ENCODE measurements at regions not wholly inside any gene's neighbourhood (a gene's known extent, or its start where the extent isn't known, plus 50 kb on each side); places are given as distances from the start of the nearest gene placed in this dataset.

DNA sequence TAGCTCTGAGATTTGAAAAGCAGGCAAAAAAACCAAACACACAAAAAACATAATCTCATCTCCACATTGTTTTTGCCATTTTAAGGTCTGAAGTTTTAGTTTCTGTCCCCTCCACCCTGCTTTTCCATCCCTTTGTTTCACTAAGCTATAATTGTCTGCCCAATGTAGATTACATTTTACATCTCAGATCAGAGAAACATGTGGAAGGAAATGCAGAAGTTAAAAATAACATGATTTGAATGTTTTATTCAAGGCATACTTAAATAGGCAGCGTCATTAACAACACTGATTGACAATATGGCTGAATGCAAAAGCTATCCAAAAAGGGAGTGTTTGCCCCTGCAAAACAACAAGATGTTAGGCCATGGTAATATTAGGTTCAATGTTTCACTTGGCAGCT is 448.1 kb upstream of the ZNF385D start:
- 23% methylated on average over 1 of the region's 1 CpG for WGBS (ENCODE audit: low lambda C conversion rate)
- CTCF ChIA-PET: no interaction called here
- no peak overlapping the region for H3K4me2 ChIP-seq
- no peaks in the 10 kb centered on the region for H4K20me1 ChIP-seq (ENCODE audit: insufficient read depth)
- H3K9ac ChIP-seq: no peak overlapping the region
- no peaks in the 10 kb centered on the region for H3K79me2 ChIP-seq (ENCODE audit: insufficient read depth)
- no peak overlapping the region for H2AFZ ChIP-seq (ENCODE audit: low read depth)
- H3K4me1 ChIP-seq (ENCODE audit: control insufficient read depth in 1 of 2, insufficient read depth in 2 of 2, low read depth in 1 of 2, low read length in 1 of 2): no peaks in the 10 kb centered on the region
- H3K36me3 ChIP-seq (replicated peaks in 1 of 2; ENCODE audit: control insufficient read depth in 1 of 2, insufficient read depth in 2 of 2, low read length in 1 of 2): no peaks in the 10 kb centered on the region
- H3K9me3 ChIP-seq: no peaks in the 10 kb centered on the region
- no peak overlapping the region for H3K4me3 ChIP-seq (ENCODE audit: low read depth in 2 of 2, low read length in 1 of 2)
- POLR2A ChIA-PET: no interaction called here
- TF ChIP-seq, protein P1, sequence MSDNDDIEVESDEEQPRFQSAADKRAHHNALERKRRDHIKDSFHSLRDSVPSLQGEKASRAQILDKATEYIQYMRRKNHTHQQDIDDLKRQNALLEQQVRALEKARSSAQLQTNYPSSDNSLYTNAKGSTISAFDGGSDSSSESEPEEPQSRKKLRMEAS (IDR thresholded peaks at IDR 0.05; ENCODE audit: low read depth): no peak
- no peak for TF ChIP-seq EZH2phosphoT487 (IDR thresholded peaks at IDR 0.05; ENCODE audit: borderline replicate concordance, low read depth)
- no peak for TF ChIP-seq JUND (IDR thresholded peaks at IDR 0.05)
- TF ChIP-seq, protein P2, sequence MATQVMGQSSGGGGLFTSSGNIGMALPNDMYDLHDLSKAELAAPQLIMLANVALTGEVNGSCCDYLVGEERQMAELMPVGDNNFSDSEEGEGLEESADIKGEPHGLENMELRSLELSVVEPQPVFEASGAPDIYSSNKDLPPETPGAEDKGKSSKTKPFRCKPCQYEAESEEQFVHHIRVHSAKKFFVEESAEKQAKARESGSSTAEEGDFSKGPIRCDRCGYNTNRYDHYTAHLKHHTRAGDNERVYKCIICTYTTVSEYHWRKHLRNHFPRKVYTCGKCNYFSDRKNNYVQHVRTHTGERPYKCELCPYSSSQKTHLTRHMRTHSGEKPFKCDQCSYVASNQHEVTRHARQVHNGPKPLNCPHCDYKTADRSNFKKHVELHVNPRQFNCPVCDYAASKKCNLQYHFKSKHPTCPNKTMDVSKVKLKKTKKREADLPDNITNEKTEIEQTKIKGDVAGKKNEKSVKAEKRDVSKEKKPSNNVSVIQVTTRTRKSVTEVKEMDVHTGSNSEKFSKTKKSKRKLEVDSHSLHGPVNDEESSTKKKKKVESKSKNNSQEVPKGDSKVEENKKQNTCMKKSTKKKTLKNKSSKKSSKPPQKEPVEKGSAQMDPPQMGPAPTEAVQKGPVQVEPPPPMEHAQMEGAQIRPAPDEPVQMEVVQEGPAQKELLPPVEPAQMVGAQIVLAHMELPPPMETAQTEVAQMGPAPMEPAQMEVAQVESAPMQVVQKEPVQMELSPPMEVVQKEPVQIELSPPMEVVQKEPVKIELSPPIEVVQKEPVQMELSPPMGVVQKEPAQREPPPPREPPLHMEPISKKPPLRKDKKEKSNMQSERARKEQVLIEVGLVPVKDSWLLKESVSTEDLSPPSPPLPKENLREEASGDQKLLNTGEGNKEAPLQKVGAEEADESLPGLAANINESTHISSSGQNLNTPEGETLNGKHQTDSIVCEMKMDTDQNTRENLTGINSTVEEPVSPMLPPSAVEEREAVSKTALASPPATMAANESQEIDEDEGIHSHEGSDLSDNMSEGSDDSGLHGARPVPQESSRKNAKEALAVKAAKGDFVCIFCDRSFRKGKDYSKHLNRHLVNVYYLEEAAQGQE (IDR thresholded peaks at IDR 0.05; ENCODE audit: low read depth, low read length): no peak
- no peak for TF ChIP-seq FOXJ3 (CRISPR knock-in tag; IDR thresholded peaks at IDR 0.05)
- TF ChIP-seq EP300 (IDR thresholded peaks at IDR 0.05; ENCODE audit: borderline replicate concordance in 1 of 2, low read depth in 1 of 2, low read length in 1 of 2): no peak
- no peak for TF ChIP-seq TCF12 (IDR thresholded peaks at IDR 0.05)
- no peak for TF ChIP-seq POLR2AphosphoS5 (IDR thresholded peaks at IDR 0.05; ENCODE audit: low read depth, low read length)
- TF ChIP-seq GATA2 (CRISPR knock-in tag; IDR thresholded peaks at IDR 0.05): no peak
- TF ChIP-seq TEAD4 (IDR thresholded peaks at IDR 0.05; ENCODE audit: borderline replicate concordance, insufficient read depth): no peak
- TF ChIP-seq, protein P3, sequence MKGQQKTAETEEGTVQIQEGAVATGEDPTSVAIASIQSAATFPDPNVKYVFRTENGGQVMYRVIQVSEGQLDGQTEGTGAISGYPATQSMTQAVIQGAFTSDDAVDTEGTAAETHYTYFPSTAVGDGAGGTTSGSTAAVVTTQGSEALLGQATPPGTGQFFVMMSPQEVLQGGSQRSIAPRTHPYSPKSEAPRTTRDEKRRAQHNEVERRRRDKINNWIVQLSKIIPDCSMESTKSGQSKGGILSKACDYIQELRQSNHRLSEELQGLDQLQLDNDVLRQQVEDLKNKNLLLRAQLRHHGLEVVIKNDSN (IDR thresholded peaks at IDR 0.05; ENCODE audit: borderline replicate concordance, low read depth): no peak
- TF ChIP-seq RAD21 (IDR thresholded peaks at IDR 0.05; ENCODE audit: low read length): no peak
- no peak for TF ChIP-seq RCOR1 (IDR thresholded peaks at IDR 0.05; ENCODE audit: low read length)
- TF ChIP-seq FOXM1 (IDR thresholded peaks at IDR 0.05; ENCODE audit: low read depth): no peak
- no peak for TF ChIP-seq FOSL2 (IDR thresholded peaks at IDR 0.05; ENCODE audit: borderline replicate concordance, low read depth)
- no peak for TF ChIP-seq MXI1 (IDR thresholded peaks at IDR 0.05; ENCODE audit: low read depth, low read length)
- H3K27me3 ChIP-seq (ENCODE audit: insufficient read depth): no peaks in the 10 kb centered on the region
- DNase-seq: no peak
- no peak overlapping the region for H3K27ac ChIP-seq (ENCODE audit: low read depth in 2 of 2, low read length in 1 of 2)
- no peaks in the 10 kb centered on the region for H3F3A ChIP-seq (replicated peaks; ENCODE audit: insufficient read depth)
- H3K9me2 ChIP-seq: no peaks in the 10 kb centered on the region

Measured in SK-N-SH (cell line).